ENCODE measurements at regions not wholly inside any gene's neighbourhood (a gene's known extent, or its start where the extent isn't known, plus 50 kb on each side); places are given as distances from the start of the nearest gene placed in this dataset.

DNA sequence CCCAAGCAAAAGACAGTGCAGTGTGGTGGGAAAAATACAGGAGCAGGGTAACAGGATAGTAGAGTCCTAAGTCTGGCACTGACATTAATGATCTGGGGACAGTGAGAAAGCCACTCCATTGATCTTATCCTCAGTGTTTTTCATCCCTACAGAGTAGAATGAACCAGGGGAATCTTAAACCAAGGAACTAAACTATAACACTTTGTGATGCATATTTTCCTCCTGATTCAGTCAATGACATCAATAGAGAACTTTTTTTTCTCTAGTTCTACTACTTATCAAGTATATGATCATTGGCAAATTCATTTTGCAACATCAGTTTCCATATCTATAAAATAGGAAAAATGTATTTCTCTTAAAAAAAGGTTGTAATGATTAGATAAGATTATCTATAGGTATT, 151.1 kb downstream of the TMEM26 start:
- Histone ChIP-seq H3K4me3 (no peak overlapping the region), H3K27ac (no peak overlapping the region), H3K9me3 (no peaks in the 10 kb centered on the region), H3K36me3 (no peaks in the 10 kb centered on the region), H3K27me3 (no peaks in the 10 kb centered on the region), H3K4me1 (no peaks in the 10 kb centered on the region)
- TF ChIP-seq, protein P1, sequence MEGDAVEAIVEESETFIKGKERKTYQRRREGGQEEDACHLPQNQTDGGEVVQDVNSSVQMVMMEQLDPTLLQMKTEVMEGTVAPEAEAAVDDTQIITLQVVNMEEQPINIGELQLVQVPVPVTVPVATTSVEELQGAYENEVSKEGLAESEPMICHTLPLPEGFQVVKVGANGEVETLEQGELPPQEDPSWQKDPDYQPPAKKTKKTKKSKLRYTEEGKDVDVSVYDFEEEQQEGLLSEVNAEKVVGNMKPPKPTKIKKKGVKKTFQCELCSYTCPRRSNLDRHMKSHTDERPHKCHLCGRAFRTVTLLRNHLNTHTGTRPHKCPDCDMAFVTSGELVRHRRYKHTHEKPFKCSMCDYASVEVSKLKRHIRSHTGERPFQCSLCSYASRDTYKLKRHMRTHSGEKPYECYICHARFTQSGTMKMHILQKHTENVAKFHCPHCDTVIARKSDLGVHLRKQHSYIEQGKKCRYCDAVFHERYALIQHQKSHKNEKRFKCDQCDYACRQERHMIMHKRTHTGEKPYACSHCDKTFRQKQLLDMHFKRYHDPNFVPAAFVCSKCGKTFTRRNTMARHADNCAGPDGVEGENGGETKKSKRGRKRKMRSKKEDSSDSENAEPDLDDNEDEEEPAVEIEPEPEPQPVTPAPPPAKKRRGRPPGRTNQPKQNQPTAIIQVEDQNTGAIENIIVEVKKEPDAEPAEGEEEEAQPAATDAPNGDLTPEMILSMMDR (IDR thresholded peaks at IDR 0.05), result no peak
- TF ChIP-seq POLR2A (IDR thresholded peaks at IDR 0.05), result no peak
- no peak for DNase-seq

DNA sequence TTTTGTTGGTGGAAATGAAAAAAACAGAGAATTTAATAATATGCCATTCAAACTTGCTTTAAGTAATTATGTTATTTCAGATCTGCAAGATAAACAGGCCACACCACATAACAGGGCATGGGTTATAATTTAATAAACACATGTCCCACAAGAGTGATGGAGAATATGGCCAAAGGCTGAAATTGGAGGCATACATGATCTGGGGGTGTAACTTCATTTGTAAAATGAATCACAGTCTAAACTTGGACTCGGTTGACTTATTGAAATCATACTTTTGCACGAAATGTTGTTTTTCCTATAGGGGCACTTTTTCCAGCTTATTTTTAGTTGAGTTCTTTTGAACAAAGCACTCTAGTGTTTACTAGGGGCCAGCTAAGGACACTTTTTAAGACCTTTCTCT, 151.6 kb downstream of the TMEM26 start:
- no peak for TF ChIP-seq POLR2A (IDR thresholded peaks at IDR 0.05)
- TF ChIP-seq, protein P1 (IDR thresholded peaks at IDR 0.05), result no peak
- H3K27ac ChIP-seq, result no peak overlapping the region
- H3K4me1 ChIP-seq, result no peaks in the 10 kb centered on the region
- no peaks in the 10 kb centered on the region for H3K9me3 ChIP-seq
- H3K27me3 ChIP-seq, result no peaks in the 10 kb centered on the region
- no peak for DNase-seq
- no peak overlapping the region for H3K4me3 ChIP-seq
- no peaks in the 10 kb centered on the region for H3K36me3 ChIP-seq

DNA sequence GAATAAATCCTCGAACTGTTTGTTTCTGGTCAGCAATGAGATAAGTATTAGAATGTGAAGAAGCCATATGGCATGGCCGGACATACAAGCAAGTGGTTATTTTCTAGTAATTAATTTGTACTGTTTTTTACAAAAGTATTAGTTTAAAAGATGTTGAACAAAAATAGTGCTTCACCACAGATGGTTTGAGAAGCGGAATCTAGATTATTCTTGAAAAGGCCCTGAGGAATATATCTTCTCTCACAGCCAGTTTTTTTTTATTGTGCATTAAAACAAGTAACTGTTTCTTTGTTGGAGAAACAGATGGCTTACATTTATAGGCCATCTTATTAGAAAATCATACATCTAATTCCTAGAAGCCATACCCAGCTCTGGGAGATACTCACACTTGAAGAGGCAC, 153.3 kb downstream of the TMEM26 start:
- TF ChIP-seq POLR2A (IDR thresholded peaks at IDR 0.05), result no peak
- TF ChIP-seq, protein P1 (IDR thresholded peaks at IDR 0.05), result no peak
- DNase-seq, result no peak
- H3K9me3 ChIP-seq, result no peaks in the 10 kb centered on the region

DNA sequence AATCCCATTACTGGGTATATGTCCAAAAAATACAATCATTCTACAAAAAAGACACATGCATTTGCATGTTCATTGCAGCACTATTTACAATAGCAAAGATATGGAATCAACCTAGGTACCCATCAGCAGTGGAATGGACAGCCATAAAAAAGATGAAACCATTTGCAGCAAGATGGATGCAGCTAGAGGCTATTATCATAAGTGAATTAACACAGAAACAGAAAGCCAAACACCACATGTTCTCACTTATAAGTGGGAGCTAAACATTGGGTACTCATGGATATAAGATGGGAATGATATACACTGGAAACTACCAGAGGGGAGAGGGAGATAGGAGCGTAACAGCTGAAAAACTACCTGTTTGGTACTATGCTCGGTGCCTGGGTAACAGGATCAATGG, 154.0 kb downstream of the TMEM26 start:
- TF ChIP-seq POLR2A (IDR thresholded peaks at IDR 0.05), result no peak
- TF ChIP-seq, protein P1 (IDR thresholded peaks at IDR 0.05), result no peak
- Histone ChIP-seq H3K4me1 (no peaks in the 10 kb centered on the region), H3K27ac (no peak overlapping the region), H3K36me3 (no peaks in the 10 kb centered on the region), H3K9me3 (no peaks in the 10 kb centered on the region), H3K4me3 (no peak overlapping the region), H3K27me3 (no peaks in the 10 kb centered on the region)
- DNase-seq, result no peak

More for the DNA sequence above, 153.3 kb downstream of the TMEM26 start:
- Histone ChIP-seq H3K27me3 (no peaks in the 10 kb centered on the region), H3K4me3 (no peak overlapping the region), H3K4me1 (no peaks in the 10 kb centered on the region), H3K27ac (no peak overlapping the region), H3K36me3 (no peaks in the 10 kb centered on the region)

DNA sequence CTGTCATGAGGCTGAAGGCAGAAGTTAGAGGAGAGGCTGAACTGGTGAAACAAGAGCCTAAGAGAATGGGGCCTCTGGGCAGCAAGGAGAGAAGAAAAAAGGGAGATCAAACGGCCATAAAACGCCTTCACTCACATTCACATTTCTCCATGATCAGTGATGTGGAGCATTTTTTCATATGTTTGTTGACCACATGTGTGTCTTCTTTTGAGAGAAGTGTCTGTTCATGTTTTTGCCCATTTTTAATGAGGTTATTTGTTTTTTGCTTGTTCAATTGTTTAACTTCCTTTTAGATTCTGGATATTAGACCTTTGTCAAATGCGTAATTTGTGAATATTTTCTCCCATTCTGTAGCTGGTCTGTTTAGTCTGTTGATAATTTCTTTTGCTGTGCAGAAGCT, 155.0 kb downstream of the TMEM26 start:
- TF ChIP-seq, protein P1 (IDR thresholded peaks at IDR 0.05), result no peak
- no peak for TF ChIP-seq POLR2A (IDR thresholded peaks at IDR 0.05)
- Histone ChIP-seq H3K27ac (no peak overlapping the region), H3K9me3 (no peaks in the 10 kb centered on the region), H3K4me1 (no peaks in the 10 kb centered on the region), H3K4me3 (no peak overlapping the region), H3K27me3 (no peaks in the 10 kb centered on the region), H3K36me3 (no peaks in the 10 kb centered on the region)
- DNase-seq, result no peak

DNA sequence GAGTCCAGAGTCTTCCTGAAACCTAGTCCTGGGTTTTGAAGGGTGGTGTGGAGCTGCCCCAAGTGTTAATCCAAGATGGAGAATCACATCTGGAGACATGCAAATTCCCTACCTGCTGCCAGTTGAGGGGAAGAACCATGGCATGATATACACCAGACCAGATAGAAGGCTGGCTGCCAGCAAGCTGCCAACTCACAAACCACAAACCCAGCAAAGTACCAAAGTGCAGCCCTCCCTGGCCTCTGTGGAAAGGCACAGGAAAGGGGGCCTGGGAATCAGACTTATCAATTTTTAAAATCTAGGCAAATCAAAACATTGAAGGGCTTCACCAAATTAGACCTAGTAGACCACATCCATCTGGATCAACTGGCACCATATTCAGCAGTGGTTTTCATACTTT, 157.0 kb downstream of the TMEM26 start:
- Histone ChIP-seq H3K9me3 (no peaks in the 10 kb centered on the region), H3K27me3 (no peaks in the 10 kb centered on the region), H3K36me3 (no peaks in the 10 kb centered on the region), H3K27ac (no peak overlapping the region), H3K4me1 (no peaks in the 10 kb centered on the region), H3K4me3 (no peak overlapping the region)
- no peak for DNase-seq
- no peak for TF ChIP-seq POLR2A (IDR thresholded peaks at IDR 0.05)
- TF ChIP-seq, protein P1 (IDR thresholded peaks at IDR 0.05), result no peak

Data from Peyer's patch (tissue), 4 donors.